ENCODE measurements at regions not wholly inside any gene's neighbourhood (a gene's known extent, or its start where the extent isn't known, plus 50 kb on each side); places are given as distances from the start of the nearest gene placed in this dataset.

DNA sequence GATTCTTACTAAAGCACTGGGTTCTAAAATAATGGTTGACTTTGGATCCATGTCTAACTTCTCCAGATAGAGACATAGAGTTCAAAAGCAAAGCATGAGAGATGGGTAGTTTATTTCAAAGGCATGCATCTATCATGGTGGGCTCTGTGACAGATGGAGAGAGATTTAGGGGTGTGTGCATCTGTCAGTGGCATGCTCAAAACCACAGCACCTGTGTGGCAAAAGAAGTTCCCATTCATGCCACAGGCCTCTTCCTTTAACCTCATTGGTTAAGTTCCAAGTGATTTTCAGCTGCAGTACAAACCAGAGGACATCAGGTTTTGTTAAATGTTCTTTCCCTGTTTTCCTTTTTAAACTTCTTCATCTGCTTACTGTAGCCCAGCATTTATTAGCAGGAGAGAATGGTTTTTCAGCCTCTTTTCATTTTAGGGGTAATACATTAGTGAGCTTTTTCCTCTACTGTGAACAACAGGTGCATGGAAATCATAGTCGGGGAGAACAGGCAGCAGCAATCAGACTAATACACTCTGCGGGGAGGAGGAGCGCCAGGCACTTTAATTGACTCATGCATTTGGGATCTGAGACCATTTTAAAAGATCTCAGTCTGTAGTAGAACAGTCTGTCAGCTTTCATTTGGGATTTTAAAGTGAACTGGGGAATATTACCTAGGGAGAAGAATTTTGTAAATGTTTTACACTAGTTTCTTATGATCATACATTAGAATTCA is 52.4 kb upstream of the UPP2 start:
- Histone ChIP-seq H3K9me3 (no peaks in the 10 kb centered on the region), H3K4me3 (no peak overlapping the region), H3K36me3 (ENCODE audit: low read depth, missing control alignments) (no peaks in the 10 kb centered on the region), H3K27ac (no peak overlapping the region), H3K27me3 (no peaks in the 10 kb centered on the region), H3K4me1 (no peaks in the 10 kb centered on the region)
- TF ChIP-seq, protein P1, sequence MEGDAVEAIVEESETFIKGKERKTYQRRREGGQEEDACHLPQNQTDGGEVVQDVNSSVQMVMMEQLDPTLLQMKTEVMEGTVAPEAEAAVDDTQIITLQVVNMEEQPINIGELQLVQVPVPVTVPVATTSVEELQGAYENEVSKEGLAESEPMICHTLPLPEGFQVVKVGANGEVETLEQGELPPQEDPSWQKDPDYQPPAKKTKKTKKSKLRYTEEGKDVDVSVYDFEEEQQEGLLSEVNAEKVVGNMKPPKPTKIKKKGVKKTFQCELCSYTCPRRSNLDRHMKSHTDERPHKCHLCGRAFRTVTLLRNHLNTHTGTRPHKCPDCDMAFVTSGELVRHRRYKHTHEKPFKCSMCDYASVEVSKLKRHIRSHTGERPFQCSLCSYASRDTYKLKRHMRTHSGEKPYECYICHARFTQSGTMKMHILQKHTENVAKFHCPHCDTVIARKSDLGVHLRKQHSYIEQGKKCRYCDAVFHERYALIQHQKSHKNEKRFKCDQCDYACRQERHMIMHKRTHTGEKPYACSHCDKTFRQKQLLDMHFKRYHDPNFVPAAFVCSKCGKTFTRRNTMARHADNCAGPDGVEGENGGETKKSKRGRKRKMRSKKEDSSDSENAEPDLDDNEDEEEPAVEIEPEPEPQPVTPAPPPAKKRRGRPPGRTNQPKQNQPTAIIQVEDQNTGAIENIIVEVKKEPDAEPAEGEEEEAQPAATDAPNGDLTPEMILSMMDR (IDR thresholded peaks at IDR 0.05): no peak
- TF ChIP-seq POLR2A (IDR thresholded peaks at IDR 0.05): no peak
- WGBS, 2 donors: 87 to 91% methylated on average over 3 of the region's 3 CpGs
- no peak for DNase-seq
- intact Hi-C loops (cut with DNase I; ENCODE audit: low total_unique reads): no loop called here

GRCh38 chr2:158048327-158048726 is 53.3 kb upstream of the UPP2 start:
- H3K36me3 ChIP-seq (ENCODE audit: low read depth, missing control alignments): no peaks in the 10 kb centered on the region
- H3K4me1 ChIP-seq: no peaks in the 10 kb centered on the region
- intact Hi-C loops (cut with DNase I; ENCODE audit: low total_unique reads): no loop called here
- no peak overlapping the region for H3K4me3 ChIP-seq
- WGBS, 2 donors: 88 to 92% methylated on average over 3 of the region's 3 CpGs
- no peaks in the 10 kb centered on the region for H3K9me3 ChIP-seq
- no peaks in the 10 kb centered on the region for H3K27me3 ChIP-seq
- TF ChIP-seq, protein P1 (IDR thresholded peaks at IDR 0.05): no peak
- no peak for TF ChIP-seq POLR2A (IDR thresholded peaks at IDR 0.05)
- no peak overlapping the region for H3K27ac ChIP-seq
- no peak for DNase-seq

- Histone ChIP-seq H3K9me3 (no peaks in the 10 kb centered on the region), H3K4me1 (no peaks in the 10 kb centered on the region), H3K27me3 (no peaks in the 10 kb centered on the region), H3K36me3 (ENCODE audit: low read depth, missing control alignments) (no peaks in the 10 kb centered on the region), H3K4me3 (no peak overlapping the region), H3K27ac (no peak overlapping the region)
- intact Hi-C loops (cut with DNase I; ENCODE audit: low total_unique reads): no loop called here
- 73 to 76% methylated on average over 5 of the region's 5 CpGs for WGBS, 2 donors
- DNase-seq: no peak
- TF ChIP-seq, protein P1 (IDR thresholded peaks at IDR 0.05): no peak
- no peak for TF ChIP-seq POLR2A (IDR thresholded peaks at IDR 0.05)
These were observed 54.5 kb upstream of the UPP2 start for GRCh38 chr2:158047156-158047611.

- 74 to 77% methylated on average over 4 of the region's 4 CpGs for whole genome bisulfite sequencing, 2 donors
- intact Hi-C loops (cut with DNase I; ENCODE audit: low total_unique reads): no loop called here
- no peak for TF ChIP-seq POLR2A (IDR thresholded peaks at IDR 0.05)
- TF ChIP-seq, protein P1 (IDR thresholded peaks at IDR 0.05): no peak
- Histone ChIP-seq H3K27me3 (no peaks in the 10 kb centered on the region), H3K9me3 (no peaks in the 10 kb centered on the region), H3K27ac (no peak overlapping the region), H3K4me3 (no peak overlapping the region), H3K4me1 (no peaks in the 10 kb centered on the region), H3K36me3 (ENCODE audit: low read depth, missing control alignments) (no peaks in the 10 kb centered on the region)
- no peak for DNase-seq
These were observed 55.4 kb upstream of the UPP2 start for GRCh38 chr2:158046121-158046880.
